Progenitor cell of endocrine pancreas (in vitro differentiated cells): ENCODE measurements at regions not wholly inside any gene's neighbourhood (a gene's known extent, or its start where the extent isn't known, plus 50 kb on each side); places are given as distances from the start of the nearest gene placed in this dataset.

ENCODE experiments used
- DNase-seq: peaks from one replicate; pipeline ENCODE4 v3.0.0; 2021; ENCODE audit warnings: low spot score; ENCODE audit not compliant: unreplicated experiment
- H3K27ac Mint-ChIP-seq: 2 replicates; pipeline ENCODE4 v1.8.0; 2021; ENCODE audit warnings: mild to moderate bottlenecking, moderate library complexity, mixed read lengths
- H3K27me3 Mint-ChIP-seq: 2 replicates; pipeline ENCODE4 v1.8.0; 2021; ENCODE audit warnings: mixed read lengths
- H3K36me3 Mint-ChIP-seq: 2 replicates; pipeline ENCODE4 v1.8.0; 2022; ENCODE audit warnings: mixed read lengths; ENCODE audit not compliant: insufficient read depth
- H3K4me1 Mint-ChIP-seq: 2 replicates; pipeline ENCODE4 v1.8.0; 2021; ENCODE audit warnings: low read depth, mixed read lengths
- H3K4me3 Mint-ChIP-seq: 2 replicates; pipeline ENCODE4 v1.8.0; 2021; ENCODE audit warnings: low read depth, mild to moderate bottlenecking, moderate library complexity, mixed read lengths
- H3K9me3 Mint-ChIP-seq: 2 replicates; pipeline ENCODE4 v1.8.0; 2021; ENCODE audit warnings: low read depth, mixed read lengths
- CTCF ChIP-seq: fragments of 200-600 bp; sonication (generic); IDR thresholded peaks from one replicate; pipeline ENCODE4 v1.5.0; 2021; ENCODE audit warnings: antibody characterized with exemption, mild to moderate bottlenecking; ENCODE audit not compliant: unreplicated experiment

DNA sequence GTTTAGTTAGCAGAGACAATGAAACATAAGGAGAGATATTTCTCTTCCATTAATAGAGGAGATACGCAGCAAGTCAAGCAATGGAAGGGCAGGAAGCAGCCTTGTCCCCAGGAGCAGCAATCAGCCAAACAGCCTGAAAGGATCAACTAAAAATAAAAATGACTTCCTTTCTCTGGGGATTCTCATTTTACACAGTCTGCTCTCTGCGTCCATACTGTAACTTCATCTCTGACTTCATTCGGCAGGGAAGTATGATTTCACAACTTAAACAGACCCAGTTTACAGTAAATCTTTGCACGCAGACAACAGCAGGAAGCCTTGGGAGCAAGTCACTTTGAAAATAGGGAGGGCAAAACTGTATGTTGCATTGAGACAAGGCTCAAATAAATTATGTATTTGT is 826.7 kb downstream of the DIAPH3 start:
- Mint-ChIP-seq H3K27ac (no peak overlapping the region), H3K9me3 (peaks cover 3% of the 10 kb centered on the region), H3K4me3 (no peak overlapping the region), H3K36me3 (no peaks in the 10 kb centered on the region), H3K4me1 (no peaks in the 10 kb centered on the region), H3K27me3 (no peaks in the 10 kb centered on the region)
- no peak for TF ChIP-seq CTCF
- no peak for DNase-seq

GRCh38 chr13:59340151-59340550 is 823.6 kb downstream of the DIAPH3 start:
- peaks cover 8% of the 10 kb centered on the region for H3K9me3 Mint-ChIP-seq
- H3K36me3 Mint-ChIP-seq, result no peaks in the 10 kb centered on the region

DNA sequence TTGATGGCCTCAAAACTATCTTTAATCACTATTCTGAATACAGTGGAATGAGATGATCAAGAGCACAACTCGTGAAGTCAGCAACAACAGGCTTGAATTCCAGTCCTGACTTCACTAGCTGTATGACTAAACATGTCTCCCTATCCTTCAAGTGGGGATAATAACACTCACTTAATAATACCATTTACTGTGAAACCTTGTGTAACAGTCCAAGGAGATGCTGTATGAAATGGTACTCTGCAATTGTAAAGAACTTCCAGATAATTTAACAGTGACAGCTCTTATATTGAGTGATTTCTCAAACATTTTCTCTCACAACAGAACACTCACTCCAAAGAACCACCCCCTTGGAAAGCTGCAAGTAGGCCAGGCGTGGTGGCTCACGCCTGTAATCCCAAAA is 823.1 kb downstream of the DIAPH3 start:
- peaks cover 8% of the 10 kb centered on the region for H3K4me1 Mint-ChIP-seq
- no peak for TF ChIP-seq CTCF
- no peak for DNase-seq
- H3K27ac Mint-ChIP-seq, result no peak overlapping the region
- no peak overlapping the region for H3K4me3 Mint-ChIP-seq
- peaks cover 8% of the 10 kb centered on the region for H3K9me3 Mint-ChIP-seq
- no peaks in the 10 kb centered on the region for H3K36me3 Mint-ChIP-seq
- H3K27me3 Mint-ChIP-seq, result peaks cover 2% of the 10 kb centered on the region

More at GRCh38 chr13:59340151-59340550, 823.6 kb downstream of the DIAPH3 start:
- H3K4me1 Mint-ChIP-seq, result peaks cover 8% of the 10 kb centered on the region
- no peak overlapping the region for H3K27ac Mint-ChIP-seq
- TF ChIP-seq CTCF, result no peak
- DNase-seq, result no peak
- no peak overlapping the region for H3K4me3 Mint-ChIP-seq
- H3K27me3 Mint-ChIP-seq, result peaks cover 2% of the 10 kb centered on the region

- H3K4me3 Mint-ChIP-seq, result no peak overlapping the region
- TF ChIP-seq CTCF, result no peak
- no peak for DNase-seq
- H3K27me3 Mint-ChIP-seq, result peaks cover 7% of the 10 kb centered on the region
- peaks cover 8% of the 10 kb centered on the region for H3K9me3 Mint-ChIP-seq
- peaks cover 9% of the 10 kb centered on the region for H3K4me1 Mint-ChIP-seq
- no peaks in the 10 kb centered on the region for H3K36me3 Mint-ChIP-seq
- H3K27ac Mint-ChIP-seq, result no peak overlapping the region
These were observed 821.3 kb downstream of the DIAPH3 start for GRCh38 chr13:59342400-59342799.

GRCh38 chr13:59343132-59343531 is 820.6 kb downstream of the DIAPH3 start:
- no peaks in the 10 kb centered on the region for H3K36me3 Mint-ChIP-seq
- TF ChIP-seq CTCF, result no peak
- DNase-seq, result no peak

More at GRCh38 chr13:59343132-59343531, 820.6 kb downstream of the DIAPH3 start:
- H3K27ac Mint-ChIP-seq, result no peak overlapping the region
- H3K27me3 Mint-ChIP-seq, result peaks cover 7% of the 10 kb centered on the region
- H3K9me3 Mint-ChIP-seq, result peaks cover 8% of the 10 kb centered on the region
- H3K4me3 Mint-ChIP-seq, result no peak overlapping the region
- H3K4me1 Mint-ChIP-seq, result peaks cover 10% of the 10 kb centered on the region
